ENCODE measurements at regions not wholly inside any gene's neighbourhood (a gene's known extent, or its start where the extent isn't known, plus 50 kb on each side); places are given as distances from the start of the nearest gene placed in this dataset.

DNA sequence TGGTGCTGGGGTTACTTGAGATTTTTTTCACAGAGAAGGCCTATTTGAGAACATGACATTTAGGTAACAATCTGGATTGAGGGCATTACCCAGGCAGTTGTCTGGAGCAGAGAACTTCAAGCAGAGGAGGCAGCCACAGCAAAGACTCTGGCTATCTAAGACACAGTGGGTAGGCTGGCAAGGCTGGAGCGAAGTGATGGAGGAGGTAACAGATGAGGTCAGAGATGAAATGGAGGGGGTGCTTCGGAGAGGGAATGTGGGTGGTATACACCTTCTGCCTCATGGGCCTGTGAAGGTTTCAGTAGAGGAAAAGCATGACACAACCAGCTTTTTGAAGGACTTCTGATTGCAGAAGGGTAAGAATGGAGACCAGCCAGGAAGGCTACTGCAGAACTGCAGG lies 65.9 kb downstream of the TMEM174 start:
- TF ChIP-seq, protein P1, sequence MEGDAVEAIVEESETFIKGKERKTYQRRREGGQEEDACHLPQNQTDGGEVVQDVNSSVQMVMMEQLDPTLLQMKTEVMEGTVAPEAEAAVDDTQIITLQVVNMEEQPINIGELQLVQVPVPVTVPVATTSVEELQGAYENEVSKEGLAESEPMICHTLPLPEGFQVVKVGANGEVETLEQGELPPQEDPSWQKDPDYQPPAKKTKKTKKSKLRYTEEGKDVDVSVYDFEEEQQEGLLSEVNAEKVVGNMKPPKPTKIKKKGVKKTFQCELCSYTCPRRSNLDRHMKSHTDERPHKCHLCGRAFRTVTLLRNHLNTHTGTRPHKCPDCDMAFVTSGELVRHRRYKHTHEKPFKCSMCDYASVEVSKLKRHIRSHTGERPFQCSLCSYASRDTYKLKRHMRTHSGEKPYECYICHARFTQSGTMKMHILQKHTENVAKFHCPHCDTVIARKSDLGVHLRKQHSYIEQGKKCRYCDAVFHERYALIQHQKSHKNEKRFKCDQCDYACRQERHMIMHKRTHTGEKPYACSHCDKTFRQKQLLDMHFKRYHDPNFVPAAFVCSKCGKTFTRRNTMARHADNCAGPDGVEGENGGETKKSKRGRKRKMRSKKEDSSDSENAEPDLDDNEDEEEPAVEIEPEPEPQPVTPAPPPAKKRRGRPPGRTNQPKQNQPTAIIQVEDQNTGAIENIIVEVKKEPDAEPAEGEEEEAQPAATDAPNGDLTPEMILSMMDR (IDR thresholded peaks at IDR 0.05) = no peak
- no peak for TF ChIP-seq POLR2AphosphoS5 (IDR thresholded peaks at IDR 0.05)

All from stomach (tissue), 4 donors.